ENCODE measurements at regions not wholly inside any gene's neighbourhood (a gene's known extent, or its start where the extent isn't known, plus 50 kb on each side); places are given as distances from the start of the nearest gene placed in this dataset.

GRCh38 chr4:188911707-188912106, 772.5 kb downstream of the TRIML1 start:
- no peak for TF ChIP-seq POLR2A (IDR thresholded peaks at IDR 0.05; ENCODE audit: low read depth)
- no peak for TF ChIP-seq CTCF (IDR thresholded peaks at IDR 0.05)
- no peak for TF ChIP-seq POLR2AphosphoS5 (IDR thresholded peaks at IDR 0.05)
- no peak for TF ChIP-seq EP300 (IDR thresholded peaks at IDR 0.05)
